HG03196 (cell line): ENCODE measurements at regions not wholly inside any gene's neighbourhood (a gene's known extent, or its start where the extent isn't known, plus 50 kb on each side); places are given as distances from the start of the nearest gene placed in this dataset.

Source experiments
- ATAC-seq: cut with Tn5 transposase; IDR thresholded peaks from one replicate; pipeline ENCODE4 v1.9.1; 2021; ENCODE audit not compliant: unreplicated experiment

DNA sequence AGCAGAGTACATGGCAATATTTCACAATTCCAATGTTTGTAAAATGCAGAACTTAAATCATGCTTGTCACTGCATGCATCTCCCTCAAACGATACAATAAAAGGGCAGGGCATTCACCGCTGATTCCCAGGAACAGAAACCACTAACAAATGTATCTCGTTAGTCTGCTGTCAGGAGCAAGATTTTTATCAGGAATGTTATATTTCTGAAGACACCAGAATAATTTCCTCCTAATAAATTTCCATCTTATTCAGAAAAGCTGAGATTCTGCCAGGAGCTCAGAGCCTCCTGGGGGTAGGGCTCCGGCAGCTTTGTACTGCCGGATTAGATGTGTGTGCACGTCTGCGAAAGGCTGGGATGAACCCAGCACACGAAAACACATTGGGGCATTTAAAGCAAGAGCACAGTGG is 54.0 kb upstream of the LDB2 start:
- no peak for ATAC-seq
